ENCODE measurements at regions not wholly inside any gene's neighbourhood (a gene's known extent, or its start where the extent isn't known, plus 50 kb on each side); places are given as distances from the start of the nearest gene placed in this dataset.
A peak's percentile ranks its signal among the peaks of the same experiment; 100 is the strongest.
"Not testable (repeated sequence)": the region's sequence is repeated elsewhere in the genome, so short reads cannot be mapped to it uniquely, and the experiment has no call there.

- no peak for DNase-seq
Measured at GRCh38 chr9:83191154-83191553, 128.2 kb upstream of the RASEF start.

- DNase-seq = not testable (repeated sequence)
Measured at GRCh38 chr9:83189026-83189425, 126.1 kb upstream of the RASEF start.

GRCh38 chr9:83188277-83188676 lies 125.3 kb upstream of the RASEF start:
- DNase-seq = no peak

GRCh38 chr9:83186155-83186737 lies 123.3 kb upstream of the RASEF start:
- no peak for DNase-seq

GRCh38 chr9:83185488-83186154 lies 122.7 kb upstream of the RASEF start:
- no peak for DNase-seq

GRCh38 chr9:83183621-83184020 lies 120.7 kb upstream of the RASEF start:
- no peak for DNase-seq

- DNase-seq = no peak
Measured at GRCh38 chr9:83182071-83182470, 119.1 kb upstream of the RASEF start.

- DNase-seq = no peak
Measured at GRCh38 chr9:83178717-83179116, 115.8 kb upstream of the RASEF start.

- DNase-seq = no peak
Measured at GRCh38 chr9:83177747-83178146, 114.8 kb upstream of the RASEF start.

GRCh38 chr9:83167126-83167525 lies 104.2 kb upstream of the RASEF start:
- no peak for DNase-seq

- no peak for DNase-seq
Measured at GRCh38 chr9:83166372-83166771, 103.4 kb upstream of the RASEF start.

- DNase-seq = no peak
Measured at GRCh38 chr9:83155733-83156132, 92.8 kb upstream of the RASEF start.

GRCh38 chr9:83154821-83155220 lies 91.9 kb upstream of the RASEF start:
- no peak for DNase-seq

GRCh38 chr9:83154087-83154736 lies 91.3 kb upstream of the RASEF start:
- DNase-seq = no peak

- DNase-seq = no peak
Measured at GRCh38 chr9:83153030-83153429, 90.1 kb upstream of the RASEF start.

- no peak for DNase-seq
Measured at GRCh38 chr9:83151627-83152137, 88.7 kb upstream of the RASEF start.

- DNase-seq = no peak
Measured at GRCh38 chr9:83147315-83148149, 84.6 kb upstream of the RASEF start.

GRCh38 chr9:83146325-83146724 lies 83.4 kb upstream of the RASEF start:
- DNase-seq = no peak

- no peak for DNase-seq
Measured at GRCh38 chr9:83144492-83144891, 81.5 kb upstream of the RASEF start.

GRCh38 chr9:83142389-83142788 lies 79.4 kb upstream of the RASEF start:
- no peak for DNase-seq

GRCh38 chr9:83141887-83142286 lies 78.9 kb upstream of the RASEF start:
- DNase-seq = no peak

GRCh38 chr9:83140061-83140460 lies 77.1 kb upstream of the RASEF start:
- no peak for DNase-seq

- peak; percentile 6 for DNase-seq
Measured at GRCh38 chr9:83138422-83139135, 75.6 kb upstream of the RASEF start.

Measured in hematopoietic multipotent progenitor cell treated with erythropoietin and hydrocortisone succinate and interleukin-3 and kit ligand, for 8 days (in vitro differentiated cells).